GM04504 (cell line): ENCODE measurements at regions not wholly inside any gene's neighbourhood (a gene's known extent, or its start where the extent isn't known, plus 50 kb on each side); places are given as distances from the start of the nearest gene placed in this dataset.
"Not testable (repeated sequence)": the region's sequence is repeated elsewhere in the genome, so short reads cannot be mapped to it uniquely, and the experiment has no call there.

Experiments
- DNase-seq: peaks from one replicate; pipeline ENCODE4 v3.0.0-alpha.2; 2012; ENCODE audit warnings: low read depth

DNA sequence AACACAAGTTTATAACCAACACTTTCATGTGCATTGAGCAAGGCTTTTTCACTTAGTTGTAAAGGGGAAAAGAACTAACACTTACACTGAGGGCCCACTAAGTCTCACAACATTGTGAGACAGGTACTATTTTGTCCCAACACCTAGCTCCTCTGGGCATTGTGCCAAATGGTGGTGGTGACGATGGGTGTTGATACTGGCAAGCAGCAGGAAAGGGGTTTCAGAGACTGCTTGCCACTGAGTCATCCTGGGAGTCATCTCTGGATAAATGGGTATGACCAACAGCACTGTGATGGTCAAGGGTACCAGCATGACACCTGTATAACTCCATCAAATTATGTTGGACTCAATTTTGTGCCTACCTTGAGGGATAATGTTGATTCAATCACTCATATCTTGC lies 138.8 kb upstream of the ITGA6 start:
- no peak for DNase-seq

GRCh38 chr2:172293952-172294351 lies 133.4 kb upstream of the ITGA6 start:
- no peak for DNase-seq

- DNase-seq, result no peak
Measured at GRCh38 chr2:172294983-172295382, 132.4 kb upstream of the ITGA6 start.

- no peak for DNase-seq
Measured at GRCh38 chr2:172295677-172296076, 131.7 kb upstream of the ITGA6 start.

- DNase-seq, result no peak
Measured at GRCh38 chr2:172296267-172297046, 130.9 kb upstream of the ITGA6 start.

GRCh38 chr2:172297531-172297930 lies 129.9 kb upstream of the ITGA6 start:
- no peak for DNase-seq

DNA sequence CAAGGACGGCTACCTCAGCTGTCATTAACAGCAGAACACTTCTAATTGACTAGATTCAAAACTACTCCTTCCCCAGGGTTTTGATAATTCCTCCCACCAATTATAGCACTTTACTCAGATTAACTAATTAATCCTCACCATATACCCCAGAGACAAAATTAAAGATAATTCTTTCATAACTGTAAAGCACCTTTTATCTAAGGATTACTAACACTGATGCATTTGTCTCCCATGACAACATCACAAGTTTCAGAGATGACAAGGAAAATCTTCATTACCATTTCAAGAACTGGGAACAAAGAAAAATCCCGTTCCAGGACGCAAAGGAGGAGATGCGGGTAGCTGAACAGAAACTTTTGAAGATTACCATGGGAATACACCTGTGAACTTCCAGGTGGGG lies 129.4 kb upstream of the ITGA6 start:
- DNase-seq, result no peak

DNA sequence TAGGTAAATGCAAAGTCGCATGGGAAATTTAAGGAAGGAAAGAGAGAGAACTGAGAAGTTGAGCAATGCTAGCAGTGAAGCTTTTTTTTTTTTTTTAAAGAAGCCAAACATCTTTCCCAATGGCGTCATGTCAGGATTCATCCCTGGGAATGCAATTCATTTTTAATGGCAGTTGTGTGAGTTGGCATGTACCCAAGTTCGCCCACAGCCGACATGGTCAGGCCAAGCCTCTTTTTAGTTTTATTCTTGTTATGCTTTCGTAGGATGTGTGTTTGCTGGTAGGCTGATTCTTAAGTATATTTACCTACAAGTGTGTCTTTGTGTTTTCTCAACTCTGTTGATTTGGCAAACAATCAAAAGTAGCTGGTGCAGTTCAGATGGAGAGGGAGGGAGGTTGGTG lies 127.6 kb upstream of the ITGA6 start:
- peak; percentile 50 for DNase-seq

GRCh38 chr2:172300851-172301250 lies 126.5 kb upstream of the ITGA6 start:
- no peak for DNase-seq

- DNase-seq, result no peak
Measured at GRCh38 chr2:172305066-172305465, 122.3 kb upstream of the ITGA6 start.

DNA sequence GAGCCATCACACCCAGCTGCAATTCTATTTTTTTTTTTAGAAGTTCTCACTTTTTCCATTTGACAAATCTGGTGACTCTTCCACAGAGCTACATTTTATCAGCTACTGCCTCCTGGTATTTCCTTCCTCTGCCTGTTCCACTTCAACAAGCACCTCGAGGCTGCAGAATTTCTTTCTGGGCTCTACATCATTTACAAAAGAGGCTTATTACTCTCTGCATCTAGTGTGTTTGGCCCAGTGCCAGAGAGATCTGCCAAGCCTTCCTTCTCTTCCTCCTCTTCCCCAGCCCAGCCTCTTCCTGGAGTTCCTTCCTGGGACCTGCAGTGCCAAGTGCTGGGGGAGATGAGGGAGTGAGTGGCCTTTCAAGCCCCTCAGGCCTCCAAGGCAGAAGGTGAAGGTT lies 119.6 kb upstream of the ITGA6 start:
- no peak for DNase-seq

GRCh38 chr2:172308253-172308935 lies 119.0 kb upstream of the ITGA6 start:
- DNase-seq, result no peak

GRCh38 chr2:172311921-172312345 lies 115.5 kb upstream of the ITGA6 start:
- DNase-seq, result no peak

- no peak for DNase-seq
Measured at GRCh38 chr2:172313715-172314341, 113.6 kb upstream of the ITGA6 start.

- not testable (repeated sequence) for DNase-seq
Measured at GRCh38 chr2:172315070-172315469, 112.3 kb upstream of the ITGA6 start.

- no peak for DNase-seq
Measured at GRCh38 chr2:172322049-172322448, 105.3 kb upstream of the ITGA6 start.

- DNase-seq, result no peak
Measured at GRCh38 chr2:172323256-172323655, 104.1 kb upstream of the ITGA6 start.

GRCh38 chr2:172323861-172324597 lies 103.4 kb upstream of the ITGA6 start:
- no peak for DNase-seq

GRCh38 chr2:172326211-172326509 lies 101.2 kb upstream of the ITGA6 start:
- DNase-seq, result no peak

DNA sequence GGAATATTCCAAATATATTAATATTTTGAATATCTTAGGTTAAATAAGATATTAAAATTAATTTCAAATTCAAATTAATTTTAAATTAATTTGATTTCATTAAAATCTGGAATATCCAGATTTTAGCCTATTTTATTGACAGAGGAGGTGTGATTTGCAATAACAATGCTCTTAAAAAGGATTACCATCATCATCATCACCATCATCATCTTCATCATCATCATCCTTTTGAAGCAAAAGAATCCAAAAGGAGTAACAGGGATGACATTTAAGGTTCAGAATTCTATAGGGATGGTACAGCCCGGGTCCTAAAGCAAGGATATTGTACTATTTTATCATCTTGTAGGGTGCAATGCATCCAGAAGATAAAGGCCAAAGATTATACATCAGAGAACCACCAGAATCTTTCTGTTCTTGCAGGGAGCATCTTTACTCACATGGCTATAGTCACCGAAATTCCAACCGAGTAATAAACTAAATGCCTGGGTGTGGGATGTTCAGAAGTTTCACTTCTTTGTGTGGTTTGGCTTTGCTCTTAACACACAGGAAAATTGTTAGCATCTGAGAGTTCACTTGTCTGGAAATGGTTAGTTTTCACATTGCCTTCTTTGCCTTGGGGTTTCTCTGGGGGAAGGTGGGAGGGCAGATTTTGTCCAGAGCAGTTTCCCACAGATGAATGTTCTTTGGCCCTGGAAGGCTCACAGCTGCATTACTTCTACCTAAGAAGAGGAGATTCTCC lies 99.1 kb upstream of the ITGA6 start:
- peak; percentile 70 for DNase-seq

GRCh38 chr2:172329416-172329773 lies 98.0 kb upstream of the ITGA6 start:
- no peak for DNase-seq
